Peyer's patch (tissue), 4 donors: ENCODE measurements at regions not wholly inside any gene's neighbourhood (a gene's known extent, or its start where the extent isn't known, plus 50 kb on each side); places are given as distances from the start of the nearest gene placed in this dataset.

Experiments
- CTCF ChIP-seq, 6 experiments: fragments of 450-650 bp in 4 of 6; fragments of 200-600 bp in 2 of 6; sonication (generic) in 1 of 6; IDR thresholded peaks; one replicate each; pipeline ENCODE4 v1.5.1; 2017 to 2019; ENCODE audit warnings: antibody characterized with exemption in 6 of 6, mild to moderate bottlenecking in 3 of 6, moderate library complexity in 1 of 6
- POLR2A ChIP-seq, 2 donors: fragments of 450-650 bp; IDR thresholded peaks; one replicate each; pipeline ENCODE4 v1.5.1; 2017; ENCODE audit warnings: antibody characterized with exemption in 2 of 2, mild to moderate bottlenecking in 2 of 2, moderate library complexity in 2 of 2

- TF ChIP-seq CTCF (IDR thresholded peaks at IDR 0.05) (no peak), POLR2A (IDR thresholded peaks at IDR 0.05) (no peak)
Measured at GRCh38 chr9:89794918-89795317, 190.1 kb downstream of the GADD45G start.
